HG02938 (cell line): ENCODE measurements at regions not wholly inside any gene's neighbourhood (a gene's known extent, or its start where the extent isn't known, plus 50 kb on each side); places are given as distances from the start of the nearest gene placed in this dataset.

ENCODE experiments used
- ATAC-seq: cut with Tn5 transposase; IDR thresholded peaks from one replicate; pipeline ENCODE4 v1.9.1; 2021; ENCODE audit warnings: mild to moderate bottlenecking, moderate library complexity; ENCODE audit not compliant: unreplicated experiment

GRCh38 chr5:28017178-28017577 lies 978.8 kb upstream of the CDH9 start:
- ATAC-seq = no peak

DNA sequence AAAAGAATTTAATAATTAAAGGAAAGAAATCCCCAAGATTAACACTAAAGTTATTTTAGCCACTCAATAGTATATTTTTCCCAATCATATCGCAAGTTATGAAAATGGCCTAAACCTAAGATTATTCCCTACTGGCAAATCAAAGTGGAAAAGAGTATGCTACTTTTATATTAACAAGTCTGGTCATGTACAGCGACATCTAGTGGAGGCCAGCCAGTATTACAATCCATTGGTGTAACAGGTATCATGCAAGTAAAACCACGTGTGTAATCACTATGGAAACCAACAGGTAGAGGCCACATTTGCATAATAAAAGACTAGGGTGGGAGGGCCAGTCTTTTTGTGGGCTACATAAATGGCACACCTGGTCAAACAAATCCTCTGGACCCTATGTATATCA lies 976.4 kb upstream of the CDH9 start:
- no peak for ATAC-seq

DNA sequence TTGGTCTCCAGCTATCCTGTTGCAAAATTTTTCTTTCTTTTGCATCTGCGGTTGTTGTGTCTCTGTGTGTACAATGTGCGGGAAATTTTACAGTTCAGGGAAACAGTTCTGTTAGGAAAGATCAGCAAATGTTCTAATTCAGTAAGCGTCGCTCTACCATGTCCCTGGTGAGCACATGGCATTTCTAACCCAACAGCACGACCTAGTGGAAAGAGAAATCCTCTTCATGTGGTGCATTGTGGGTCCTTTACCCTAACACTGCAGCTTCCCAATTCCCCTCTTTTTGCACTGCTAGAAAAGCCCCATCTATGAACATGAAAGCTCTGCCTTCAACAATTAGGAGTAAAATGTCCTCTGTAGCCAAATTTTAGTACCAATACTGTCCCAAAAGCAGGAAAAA lies 974.2 kb upstream of the CDH9 start:
- ATAC-seq = no peak

DNA sequence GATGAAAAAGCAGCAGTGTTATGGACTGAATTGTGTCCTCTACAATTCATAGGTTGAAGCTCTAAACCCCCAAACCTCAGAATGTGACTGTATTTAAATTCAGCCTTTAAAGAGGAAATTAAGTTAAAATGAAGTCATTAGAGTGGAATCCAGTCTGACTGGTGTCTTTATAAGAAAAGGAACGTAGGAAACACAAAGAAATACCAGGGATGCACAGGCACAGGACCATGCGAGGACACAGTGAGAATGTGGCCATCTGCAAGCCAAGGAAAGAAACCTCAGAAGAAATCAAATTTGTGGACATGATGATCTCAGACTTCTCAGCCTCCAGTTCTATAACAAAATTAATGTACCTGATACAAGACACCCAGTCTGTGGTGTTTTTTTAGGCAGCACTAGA lies 971.2 kb upstream of the CDH9 start:
- no peak for ATAC-seq

DNA sequence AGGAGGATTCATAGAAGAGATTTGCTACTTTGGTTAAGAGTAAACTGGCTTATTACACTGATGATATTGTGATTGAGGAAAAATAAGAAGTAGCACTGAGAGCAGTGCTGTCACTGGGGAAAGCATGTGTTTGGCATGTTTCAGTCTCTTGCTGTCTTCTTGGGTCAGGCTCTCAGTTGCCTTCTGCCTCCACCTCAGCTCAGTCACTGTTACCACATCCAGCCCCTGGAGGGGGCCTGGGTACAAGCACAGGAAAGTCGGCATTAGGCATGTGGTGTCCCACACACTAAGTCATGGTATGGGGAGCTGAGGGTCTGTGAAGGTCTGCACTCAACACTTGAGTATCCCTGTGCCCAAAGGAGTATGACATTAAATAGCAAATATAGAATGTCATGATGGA lies 958.3 kb upstream of the CDH9 start:
- ATAC-seq = no peak

DNA sequence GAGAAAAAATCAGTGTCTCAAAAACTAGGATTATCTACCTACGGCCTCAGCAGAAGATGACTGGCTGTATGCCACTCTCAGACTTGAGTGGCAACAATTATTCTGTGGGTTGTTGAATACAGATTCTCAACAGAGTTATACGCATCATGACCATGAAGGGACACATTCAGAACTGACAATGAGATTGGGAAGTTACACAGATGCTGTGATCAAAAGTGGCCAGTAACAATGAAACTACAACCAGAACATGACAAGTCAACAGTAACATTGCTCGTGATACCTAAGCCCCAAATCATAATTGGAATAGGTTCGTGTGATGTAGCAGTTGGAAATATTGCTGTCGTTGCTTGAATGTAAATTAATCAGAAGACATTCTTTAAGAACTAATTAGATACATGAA lies 957.5 kb upstream of the CDH9 start:
- ATAC-seq = no peak

DNA sequence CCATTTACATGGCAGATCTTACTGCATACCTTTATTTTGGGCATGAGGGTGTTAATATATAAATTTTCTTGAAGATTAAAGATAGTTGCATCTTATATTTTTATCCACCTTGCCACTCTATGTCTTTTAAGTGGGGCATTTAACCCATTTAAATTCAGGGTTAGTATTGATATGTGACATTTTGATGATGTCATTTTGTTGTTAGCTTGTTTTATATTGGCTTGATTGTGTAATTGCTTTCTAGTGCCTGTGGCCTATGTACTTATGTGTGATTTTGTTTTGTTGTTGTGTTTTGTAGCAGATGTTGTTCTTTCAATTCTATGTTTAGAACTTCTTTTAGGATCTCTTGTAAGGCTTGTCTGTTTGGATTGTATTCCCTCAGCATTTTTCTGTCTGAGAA lies 939.9 kb upstream of the CDH9 start:
- no peak for ATAC-seq

- ATAC-seq = no peak
Observed at GRCh38 chr5:27969157-27969556, 930.8 kb upstream of the CDH9 start.

DNA sequence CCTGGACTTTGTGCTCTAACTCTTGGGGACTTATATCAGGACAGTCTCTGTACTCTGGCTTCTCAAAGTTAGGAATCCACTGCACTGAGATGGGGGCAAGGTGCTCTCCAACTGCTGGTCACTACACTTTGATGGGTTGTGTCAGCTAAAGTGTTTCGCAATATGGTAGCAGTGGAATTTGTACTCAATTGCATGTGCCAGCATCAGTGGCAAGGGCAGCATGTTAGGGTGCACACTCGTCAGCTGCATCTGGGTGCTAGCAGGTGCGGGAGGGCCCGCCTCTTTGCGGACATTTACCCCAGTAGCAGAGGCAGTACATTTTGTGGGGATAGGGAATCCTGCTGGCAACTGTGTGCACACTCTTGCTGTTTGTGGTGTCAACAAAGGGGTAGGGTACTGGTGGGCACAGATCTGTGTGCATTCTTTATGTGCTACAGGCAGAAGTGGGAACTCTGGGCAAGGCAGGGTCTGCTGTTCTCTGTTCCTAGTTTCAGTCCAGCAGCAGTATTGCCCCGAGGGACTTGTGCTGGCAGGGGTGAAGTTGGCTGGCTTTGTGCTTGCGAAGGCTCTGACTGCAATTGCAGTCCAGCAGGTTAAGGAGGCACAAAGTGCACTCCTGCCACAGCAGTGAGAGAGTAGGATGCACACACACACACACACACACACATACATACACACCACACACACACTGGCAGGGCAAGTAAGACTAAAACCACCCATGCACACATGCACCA lies 924.8 kb upstream of the CDH9 start:
- no peak for ATAC-seq

GRCh38 chr5:27962198-27962597 lies 923.8 kb upstream of the CDH9 start:
- ATAC-seq = no peak

- no peak for ATAC-seq
Observed at GRCh38 chr5:27947088-27947487, 908.7 kb upstream of the CDH9 start.

- no peak for ATAC-seq
Observed at GRCh38 chr5:27944471-27944870, 906.1 kb upstream of the CDH9 start.

DNA sequence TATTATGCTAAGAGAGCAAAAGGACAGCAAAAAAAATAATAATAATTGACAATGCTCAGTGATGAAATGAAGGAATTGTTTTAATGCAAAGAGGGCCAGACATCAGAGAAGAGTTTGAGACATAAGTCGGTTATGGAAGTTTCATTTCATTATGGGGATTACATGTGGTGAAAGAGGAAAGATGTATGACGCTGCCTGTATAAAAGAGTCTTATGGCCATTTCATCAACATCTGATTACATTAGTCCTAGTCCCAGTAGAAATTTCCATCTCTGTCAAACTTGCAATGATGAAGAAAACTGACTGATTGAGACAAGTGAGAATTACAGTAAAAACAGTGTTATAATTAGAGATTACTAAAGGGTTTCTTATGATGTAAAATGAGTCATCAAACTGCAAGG lies 900.6 kb upstream of the CDH9 start:
- ATAC-seq = no peak

DNA sequence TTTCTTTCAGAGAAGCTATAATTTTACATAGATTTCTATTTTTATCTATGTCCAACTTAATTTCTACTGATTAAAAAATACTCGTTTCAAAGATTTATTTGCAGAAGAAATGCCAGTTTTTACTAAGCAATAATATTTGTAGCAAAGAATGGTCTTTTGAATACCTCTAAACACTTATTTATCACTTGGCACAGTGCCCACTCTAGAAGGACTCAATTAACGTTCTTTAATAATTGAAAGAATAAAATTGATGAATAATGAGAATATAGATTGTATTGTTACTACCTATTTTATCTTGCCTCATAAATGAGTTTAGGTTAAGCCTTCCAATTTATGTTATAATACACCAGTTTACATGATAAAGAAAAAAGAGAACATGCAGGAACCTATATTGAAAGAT lies 889.7 kb upstream of the CDH9 start:
- no peak for ATAC-seq

- no peak for ATAC-seq
Observed at GRCh38 chr5:27911216-27911615, 872.8 kb upstream of the CDH9 start.

GRCh38 chr5:27908341-27908740 lies 870.0 kb upstream of the CDH9 start:
- ATAC-seq = no peak

DNA sequence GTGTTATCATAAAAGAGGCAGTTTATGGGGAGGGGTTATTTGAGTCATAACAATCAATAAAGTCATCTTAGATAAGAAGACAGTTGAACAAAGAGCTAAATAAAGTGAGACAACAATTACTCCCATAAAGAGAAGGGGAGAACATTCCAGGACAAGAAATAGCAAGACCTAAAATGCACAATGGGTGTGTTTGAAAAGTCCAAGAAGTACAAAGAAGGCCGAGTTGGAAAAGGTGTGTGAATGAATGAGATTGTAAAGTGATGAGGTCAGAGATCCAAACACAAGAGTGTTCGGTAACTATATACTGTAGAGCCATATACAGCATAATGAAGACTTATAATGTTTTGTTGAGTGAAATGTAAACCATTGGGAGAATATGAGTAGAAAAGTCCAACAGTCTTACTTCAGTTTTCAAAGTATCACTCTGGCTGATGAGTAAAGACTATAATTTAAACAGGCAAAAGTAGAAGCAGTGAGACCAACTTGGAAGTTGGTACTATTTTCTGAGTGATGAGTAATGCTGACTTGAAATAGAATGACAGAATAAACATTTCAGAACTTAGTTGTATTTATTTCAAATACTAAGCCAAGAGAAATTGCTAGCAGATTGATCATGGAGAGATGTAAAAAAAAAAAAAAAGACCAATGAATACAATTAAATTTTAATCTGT lies 868.7 kb upstream of the CDH9 start:
- no peak for ATAC-seq

DNA sequence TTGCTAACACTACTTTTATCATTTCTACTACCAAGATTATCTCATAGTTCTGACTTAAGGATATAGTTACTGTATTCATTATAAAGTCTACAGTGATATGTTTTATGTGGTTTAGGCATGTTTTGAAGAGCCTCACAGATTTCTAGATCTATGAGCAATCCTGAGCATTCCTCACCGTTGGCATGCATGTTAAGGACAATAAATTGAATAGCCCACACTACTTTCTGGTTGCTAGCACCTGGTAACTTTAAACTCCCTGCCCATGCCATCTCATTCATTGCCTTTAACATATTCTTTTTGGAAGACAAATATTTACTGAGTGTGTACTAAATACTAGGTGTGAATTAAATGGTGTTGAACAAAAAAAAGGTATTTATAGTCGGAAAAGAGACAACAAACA lies 868.1 kb upstream of the CDH9 start:
- no peak for ATAC-seq

- no peak for ATAC-seq
Observed at GRCh38 chr5:27900761-27901160, 862.4 kb upstream of the CDH9 start.

GRCh38 chr5:27876071-27876470 lies 837.7 kb upstream of the CDH9 start:
- ATAC-seq = no peak

DNA sequence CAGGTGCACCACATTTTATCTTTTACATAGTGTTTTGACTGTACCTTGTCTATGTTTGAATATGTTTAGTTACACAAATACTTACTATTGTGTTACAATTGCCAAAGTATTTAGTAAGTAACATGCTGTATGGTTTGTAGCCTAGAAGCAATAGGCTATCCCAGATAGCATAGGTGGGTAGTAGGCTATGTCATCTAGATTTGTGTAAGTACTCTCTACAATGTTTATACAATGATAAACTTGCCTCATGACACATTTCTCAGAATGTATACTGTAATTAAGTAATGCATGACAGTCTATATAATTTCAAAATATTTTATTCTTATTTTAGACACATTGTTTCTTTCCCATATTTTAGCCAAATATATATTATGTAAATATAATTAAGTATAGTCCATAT lies 836.8 kb upstream of the CDH9 start:
- ATAC-seq = no peak

- no peak for ATAC-seq
Observed at GRCh38 chr5:27868292-27868691, 829.9 kb upstream of the CDH9 start.

- no peak for ATAC-seq
Observed at GRCh38 chr5:27855491-27855890, 817.1 kb upstream of the CDH9 start.
